Skeletal muscle tissue (tissue), 3 donors: ENCODE measurements at regions not wholly inside any gene's neighbourhood (a gene's known extent, or its start where the extent isn't known, plus 50 kb on each side); places are given as distances from the start of the nearest gene placed in this dataset.

ENCODE experiments used
- H3K27ac ChIP-seq: one replicate; pipeline ENCODE4 v1.7.0; 2013; ENCODE audit warnings: mild to moderate bottlenecking, low read depth, low read length, inconsistent platforms
- H3K27me3 ChIP-seq, 3 donors: one replicate each; pipeline ENCODE4 v1.7.0; 2013; ENCODE audit warnings: low read length in 3 of 3; ENCODE audit not compliant: control insufficient read depth in 3 of 3, insufficient read depth in 3 of 3
- H3K36me3 ChIP-seq, 3 donors: one replicate each; pipeline ENCODE4 v1.7.0; 2013; ENCODE audit warnings: low read length in 3 of 3; ENCODE audit not compliant: control insufficient read depth in 3 of 3, insufficient read depth in 3 of 3
- H3K4me1 ChIP-seq, 3 donors: one replicate each; pipeline ENCODE4 v1.7.0; 2013; ENCODE audit warnings: low read length in 3 of 3, mild to moderate bottlenecking in 3 of 3; ENCODE audit not compliant: control insufficient read depth in 3 of 3, insufficient read depth in 3 of 3
- H3K4me3 ChIP-seq, 3 donors: one replicate each; pipeline ENCODE4 v1.7.0; 2013; ENCODE audit warnings: low read length in 3 of 3
- H3K9ac ChIP-seq, 3 donors: one replicate each; pipeline ENCODE4 v1.7.0; 2013; ENCODE audit warnings: low read length in 3 of 3, mild to moderate bottlenecking in 3 of 3, moderate library complexity in 2 of 3, low read depth in 1 of 3
- H3K9me3 ChIP-seq, 3 donors: one replicate each; pipeline ENCODE4 v1.7.0; 2013; ENCODE audit warnings: low read length in 3 of 3; ENCODE audit not compliant: control insufficient read depth in 3 of 3
- donor health status: Osteomylitis.

DNA sequence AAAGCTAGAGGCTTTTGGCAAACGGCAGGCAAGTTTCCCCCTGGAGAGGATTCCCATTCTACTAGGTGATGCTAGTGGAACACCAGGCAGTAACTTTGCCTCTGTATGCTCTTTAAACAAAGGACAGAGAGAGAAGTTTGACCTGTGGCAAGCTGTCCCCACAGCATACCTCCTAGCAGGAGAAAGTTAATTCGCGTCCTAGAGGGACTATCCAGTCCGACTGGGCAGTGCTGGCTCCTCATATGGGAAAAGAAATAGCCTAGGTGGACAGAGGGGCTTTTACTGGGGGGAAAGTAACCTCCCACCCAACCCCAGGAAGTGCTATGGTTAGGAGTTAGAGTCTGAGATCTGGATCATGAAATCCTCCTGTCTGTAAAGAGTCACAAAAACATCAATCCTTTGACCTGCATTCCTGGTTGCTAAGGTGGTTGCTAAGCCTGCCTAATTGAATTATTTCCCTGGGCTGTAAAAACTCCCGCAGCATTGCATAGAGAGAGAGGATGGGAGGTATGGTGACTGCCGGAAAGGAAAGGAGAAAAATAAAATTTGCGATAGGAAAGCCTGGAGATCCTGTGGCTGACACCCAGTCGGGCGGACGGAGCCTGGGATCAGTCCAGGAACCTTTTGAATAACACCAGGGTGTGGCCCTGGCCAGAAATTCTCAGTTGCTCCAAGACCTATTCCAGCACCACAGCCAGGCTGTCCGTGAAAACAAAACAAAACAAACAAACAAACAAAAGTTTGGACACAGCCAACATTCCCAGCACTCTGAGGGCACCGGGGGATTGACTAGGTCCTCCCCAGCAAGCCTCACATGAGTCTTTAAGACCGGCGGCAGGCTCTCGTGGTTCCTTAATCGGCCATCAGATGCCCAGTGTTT lies 67.7 kb upstream of the ATP11B start:
- peak overlapping the region in 2 of 3 donors; percentile 30 to 50 for H3K9ac ChIP-seq
- H3K36me3 ChIP-seq: no peaks in the 10 kb centered on the region
- no peaks in the 10 kb centered on the region for H3K27me3 ChIP-seq
- H3K27ac ChIP-seq: no peak overlapping the region
- no peaks in the 10 kb centered on the region for H3K9me3 ChIP-seq
- H3K4me3 ChIP-seq: peak overlapping the region; percentile 42 to 62 (median 58)
- peaks cover 0 to 6% (median 3%) of the 10 kb centered on the region in 3 donors for H3K4me1 ChIP-seq

DNA sequence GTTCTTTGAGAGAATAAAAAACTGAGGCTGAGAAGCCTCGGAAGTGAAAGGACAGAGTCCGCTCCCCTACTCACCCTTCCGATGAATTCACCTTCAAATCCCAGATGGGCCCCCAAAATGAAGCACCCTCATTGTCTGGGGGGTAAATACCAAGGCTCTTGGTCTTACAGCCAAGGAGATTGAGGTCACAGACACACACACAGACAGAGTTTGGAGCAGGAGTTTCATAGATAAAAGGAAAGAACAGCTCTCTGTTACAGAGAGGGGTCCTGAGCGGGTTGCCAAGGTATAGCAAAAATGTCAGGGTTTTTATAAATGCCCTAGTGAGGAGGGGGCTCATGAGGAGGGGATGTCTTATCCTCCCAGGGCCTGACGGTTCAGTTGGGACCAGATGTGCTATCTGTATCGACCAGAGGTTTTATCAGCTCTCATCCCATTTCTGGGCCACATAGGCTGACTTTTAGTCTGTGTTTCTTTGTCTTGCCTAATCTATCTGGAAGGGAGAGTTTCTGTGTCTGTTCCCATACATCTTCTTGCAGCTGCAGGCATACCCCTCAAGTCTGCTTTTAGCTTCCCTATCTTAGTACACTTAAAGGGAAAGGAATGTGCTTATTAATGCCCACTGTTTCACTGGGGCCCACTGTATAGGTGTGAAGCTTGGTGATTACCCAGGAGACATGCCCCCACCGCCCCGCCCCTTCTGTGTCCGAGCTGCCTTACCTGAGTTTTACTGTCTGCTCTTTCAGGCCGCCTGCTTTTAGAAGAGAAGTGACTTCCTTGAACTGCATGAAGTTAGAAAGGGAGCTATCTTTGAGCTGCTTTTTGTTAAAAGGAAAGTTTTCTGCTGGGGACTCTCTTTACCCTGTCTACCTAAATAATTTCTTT lies 66.8 kb upstream of the ATP11B start:
- Histone ChIP-seq H3K4me3 (peak overlapping the region in 2 of 3 donors; percentile 58 to 62), H3K27me3 (no peaks in the 10 kb centered on the region), H3K9me3 (no peaks in the 10 kb centered on the region), H3K36me3 (no peaks in the 10 kb centered on the region), H3K4me1 (peaks cover 0 to 6% (median 3%) of the 10 kb centered on the region in 3 donors), H3K27ac (no peak overlapping the region), H3K9ac (peak overlapping the region in 2 of 3 donors; percentile 30 to 50)

DNA sequence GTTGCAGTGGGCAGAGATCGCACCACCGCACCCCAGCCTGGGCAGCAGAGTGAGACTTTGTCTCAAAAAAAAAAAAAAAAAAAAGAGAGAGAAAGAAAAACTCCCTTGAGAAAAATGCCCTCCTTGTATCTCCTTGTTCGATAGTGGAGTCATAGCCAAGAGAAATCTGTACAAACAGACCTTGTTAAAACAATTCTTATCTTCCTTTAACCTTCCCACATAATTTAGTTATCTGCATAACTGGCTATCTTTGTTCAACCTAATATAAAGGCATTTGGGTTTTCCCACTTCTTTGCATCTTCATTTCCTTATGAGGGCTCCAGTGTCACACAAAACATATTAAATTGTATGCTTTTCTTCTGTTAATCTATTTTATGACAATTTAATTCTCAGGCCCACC lies 65.1 kb upstream of the ATP11B start:
- H3K9me3 ChIP-seq: no peaks in the 10 kb centered on the region
- H3K9ac ChIP-seq: no peak overlapping the region
- peaks cover 0 to 3% (median 0%) of the 10 kb centered on the region in 3 donors for H3K27me3 ChIP-seq
- H3K4me1 ChIP-seq: peaks cover 0 to 6% (median 3%) of the 10 kb centered on the region in 3 donors
- no peak overlapping the region for H3K4me3 ChIP-seq
- H3K27ac ChIP-seq: no peak overlapping the region
- H3K36me3 ChIP-seq: no peaks in the 10 kb centered on the region

DNA sequence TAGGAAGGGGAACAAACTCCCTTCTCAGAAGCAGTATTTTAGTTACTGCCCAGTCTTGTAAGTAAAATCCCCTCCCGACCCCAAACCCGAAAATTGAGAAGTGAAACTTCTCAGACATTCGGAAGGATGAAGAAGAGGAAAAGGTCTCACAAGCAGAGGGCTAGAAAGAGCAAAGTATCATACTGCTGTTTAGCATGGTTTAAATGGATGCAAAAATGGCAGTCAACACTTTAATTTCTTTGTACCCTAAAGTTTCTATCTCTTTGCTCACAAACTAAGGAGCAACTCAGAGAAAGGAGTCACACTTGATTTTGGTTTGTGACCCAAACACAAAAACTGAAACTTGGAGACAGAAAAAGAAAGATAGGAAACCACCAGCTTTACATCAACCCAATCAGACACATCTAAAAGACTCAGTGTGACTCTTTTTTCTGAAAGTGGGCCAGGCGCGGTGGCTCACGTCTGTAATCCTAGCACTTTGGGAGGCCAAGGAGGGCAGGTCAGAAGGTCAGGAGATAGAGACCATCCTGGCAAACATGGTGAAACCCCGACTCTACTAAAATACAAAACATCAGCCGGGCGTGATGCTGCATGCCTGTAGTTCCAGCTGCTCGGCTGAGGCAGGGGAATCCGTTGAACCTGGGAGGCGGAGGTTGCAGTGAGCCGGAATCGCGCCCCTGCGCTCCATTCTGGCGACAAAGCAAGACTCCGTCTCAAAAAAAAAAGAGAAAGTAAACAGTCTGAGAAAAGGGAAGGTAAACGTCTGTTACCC lies 63.2 kb upstream of the ATP11B start:
- H3K9ac ChIP-seq: no peak overlapping the region
- H3K27ac ChIP-seq: no peak overlapping the region
- no peaks in the 10 kb centered on the region for H3K36me3 ChIP-seq
- peaks cover 0 to 6% (median 3%) of the 10 kb centered on the region in 3 donors for H3K4me1 ChIP-seq
- peaks cover 0 to 3% (median 0%) of the 10 kb centered on the region in 3 donors for H3K27me3 ChIP-seq
- no peak overlapping the region for H3K4me3 ChIP-seq
- H3K9me3 ChIP-seq: no peaks in the 10 kb centered on the region

DNA sequence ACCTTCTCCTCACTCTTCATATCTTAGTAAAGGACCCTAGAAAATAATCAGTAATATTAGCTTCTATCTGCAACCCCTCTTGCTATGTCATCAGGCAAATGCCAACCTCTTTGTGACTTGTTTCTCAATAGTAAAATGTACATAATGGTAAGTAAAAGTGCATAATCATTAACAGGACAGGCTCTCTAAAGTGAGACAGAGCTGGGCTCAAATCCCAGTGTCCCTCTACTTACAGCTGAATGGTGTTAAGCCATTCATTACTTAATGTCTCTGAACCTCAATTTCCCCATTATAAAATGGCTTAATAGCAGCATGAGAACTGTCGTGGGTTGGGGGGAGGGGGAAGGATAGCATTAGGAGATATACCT lies 62.6 kb upstream of the ATP11B start:
- Histone ChIP-seq H3K27ac (no peak overlapping the region), H3K9me3 (no peaks in the 10 kb centered on the region), H3K27me3 (peaks cover 0 to 3% (median 0%) of the 10 kb centered on the region in 3 donors), H3K4me3 (no peak overlapping the region), H3K9ac (no peak overlapping the region), H3K4me1 (peaks cover 0 to 2% (median 0%) of the 10 kb centered on the region in 3 donors), H3K36me3 (no peaks in the 10 kb centered on the region)

DNA sequence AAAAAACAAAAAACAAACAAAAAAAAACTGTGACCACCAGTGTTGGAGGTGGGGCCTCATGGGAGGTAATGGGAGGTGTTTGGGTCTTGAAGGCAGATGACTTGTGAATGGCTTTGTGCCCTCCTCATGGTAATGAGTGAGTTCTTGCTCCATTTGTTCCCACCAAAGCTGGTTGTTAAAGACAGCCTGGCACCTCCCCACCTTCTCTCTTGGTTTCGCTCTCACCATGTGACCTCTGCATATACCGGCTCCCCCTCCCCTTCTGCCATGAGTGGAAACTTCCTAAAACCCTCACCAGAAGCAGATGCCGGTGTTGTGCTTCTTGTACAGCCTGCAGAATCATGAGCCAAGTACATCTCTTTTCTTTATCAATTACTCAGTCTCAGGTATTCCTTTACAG lies 61.5 kb upstream of the ATP11B start:
- Histone ChIP-seq H3K36me3 (no peaks in the 10 kb centered on the region), H3K9ac (no peak overlapping the region), H3K27me3 (peaks cover 0 to 3% (median 0%) of the 10 kb centered on the region in 3 donors), H3K27ac (no peak overlapping the region), H3K4me3 (no peak overlapping the region), H3K9me3 (no peaks in the 10 kb centered on the region), H3K4me1 (no peaks in the 10 kb centered on the region)

DNA sequence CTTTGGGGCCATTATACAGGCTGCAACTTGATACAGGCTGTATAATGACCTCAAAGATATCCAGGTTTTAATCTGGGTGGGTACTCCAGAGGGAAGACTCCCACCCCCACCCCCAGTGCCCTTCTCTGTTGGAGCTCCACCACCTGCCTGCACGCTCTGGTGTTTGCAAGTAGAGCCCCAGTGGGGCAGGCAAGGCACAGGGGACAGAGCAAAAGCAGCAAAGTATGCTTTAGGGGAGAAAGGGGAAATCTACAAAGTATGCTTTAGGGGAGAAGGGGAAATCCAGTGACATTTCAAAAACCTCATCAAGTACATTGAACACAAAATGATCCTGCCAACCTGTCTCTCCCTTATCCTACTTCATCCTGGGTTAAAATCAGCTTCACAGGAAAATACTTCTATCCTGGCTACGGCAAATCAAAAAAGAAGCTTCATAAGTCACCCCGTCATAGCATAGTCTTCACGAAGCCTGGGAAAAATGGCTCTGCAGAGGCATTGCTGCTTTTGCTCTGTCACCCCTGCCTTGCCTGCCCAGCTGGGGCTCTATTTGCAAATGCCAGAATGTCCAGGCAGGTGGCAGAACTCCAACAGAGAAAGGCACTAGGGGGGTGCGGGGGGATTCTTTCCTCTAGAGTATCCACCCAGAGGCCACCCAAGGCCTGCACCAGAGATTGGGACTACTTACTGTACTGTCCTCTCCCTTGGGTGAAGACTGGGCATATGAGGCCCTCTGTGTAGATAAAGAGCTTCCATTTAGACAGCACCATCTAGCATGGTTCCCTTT lies 60.9 kb upstream of the ATP11B start:
- no peak overlapping the region for H3K27ac ChIP-seq
- no peaks in the 10 kb centered on the region for H3K36me3 ChIP-seq
- H3K9ac ChIP-seq: no peak overlapping the region
- peaks cover 0 to 3% (median 0%) of the 10 kb centered on the region in 3 donors for H3K27me3 ChIP-seq
- H3K4me1 ChIP-seq: no peaks in the 10 kb centered on the region
- no peak overlapping the region for H3K4me3 ChIP-seq
- no peaks in the 10 kb centered on the region for H3K9me3 ChIP-seq

DNA sequence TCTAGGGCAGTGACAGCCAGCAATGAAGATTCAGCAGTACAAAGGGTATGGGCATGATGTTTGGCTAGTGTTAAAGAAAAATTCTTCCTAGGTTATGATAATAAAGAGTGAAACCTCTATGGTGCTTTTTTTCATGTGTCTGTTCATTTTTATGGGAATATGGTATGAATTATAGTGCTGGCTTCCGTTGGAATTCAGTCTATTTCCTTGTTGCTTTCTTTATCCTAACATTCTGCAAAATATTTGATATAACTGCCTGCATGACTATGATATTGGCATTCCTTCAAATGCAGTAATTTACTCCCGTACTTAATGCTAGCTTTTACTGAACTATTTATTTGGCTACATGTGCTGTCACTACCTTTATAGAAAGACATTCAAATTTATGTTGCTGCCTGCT lies 57.6 kb upstream of the ATP11B start:
- H3K36me3 ChIP-seq: no peaks in the 10 kb centered on the region
- H3K27ac ChIP-seq: no peak overlapping the region
- H3K4me3 ChIP-seq: no peak overlapping the region
- peaks cover 0 to 3% (median 0%) of the 10 kb centered on the region in 3 donors for H3K27me3 ChIP-seq
- no peaks in the 10 kb centered on the region for H3K9me3 ChIP-seq
- H3K4me1 ChIP-seq: peaks cover 0 to 8% (median 5%) of the 10 kb centered on the region in 3 donors
- H3K9ac ChIP-seq: no peak overlapping the region

DNA sequence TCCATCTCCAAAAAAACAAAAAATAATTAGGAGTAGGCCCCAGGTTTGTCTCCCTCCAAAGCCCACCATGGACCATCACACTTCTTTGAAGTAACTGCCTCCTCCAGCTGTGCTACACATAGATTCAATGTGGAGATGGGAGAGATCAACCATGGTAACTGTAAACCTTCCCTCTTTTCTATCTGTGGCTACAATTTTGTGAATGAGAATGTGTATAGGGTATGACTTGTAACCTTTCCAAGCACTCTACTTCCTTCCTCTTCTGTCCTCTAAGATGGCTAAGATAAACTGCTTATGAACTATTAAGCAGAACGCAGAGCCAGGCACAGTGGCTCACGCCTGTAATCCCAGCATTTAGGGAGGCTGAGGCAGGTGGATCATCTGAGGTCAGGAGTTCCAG lies 55.5 kb upstream of the ATP11B start:
- H3K36me3 ChIP-seq: no peaks in the 10 kb centered on the region
- no peak overlapping the region for H3K27ac ChIP-seq
- peaks cover 0 to 11% (median 9%) of the 10 kb centered on the region in 3 donors for H3K4me1 ChIP-seq
- H3K9ac ChIP-seq: no peak overlapping the region
- no peaks in the 10 kb centered on the region for H3K27me3 ChIP-seq
- no peaks in the 10 kb centered on the region for H3K9me3 ChIP-seq
- H3K4me3 ChIP-seq: no peak overlapping the region
